Activated CD4-positive, alpha-beta memory T cell treated with anti-CD3 and anti-CD28 coated beads, Interleukin-2, amount 10 ng/mL, durations not matched to agents 7 days and 5 days (primary cell): ENCODE measurements at regions not wholly inside any gene's neighbourhood (a gene's known extent, or its start where the extent isn't known, plus 50 kb on each side); places are given as distances from the start of the nearest gene placed in this dataset.
"Not testable (repeated sequence)": the region's sequence is repeated elsewhere in the genome, so short reads cannot be mapped to it uniquely, and the experiment has no call there.

Experiments used
- CTCF ChIA-PET: fragments of 350-600 bp; sonication (Branson Sonifier 250); formaldehyde crosslinking; loops from one replicate; lab custom pipeline; 2021; ENCODE audit warnings: antibody characterized with exemption, inconsistent platforms; lab: Charles Lee
- POLR2A ChIA-PET: fragments of 350-600 bp; sonication (Branson Sonifier 250); formaldehyde crosslinking; loops from one replicate; lab custom pipeline; 2021; ENCODE audit warnings: antibody characterized with exemption; lab: Charles Lee
- DNase-seq: peaks from one replicate; pipeline ENCODE4 v3.0.0-alpha.2; 2020
- H3K27ac Mint-ChIP-seq: one replicate; pipeline ENCODE4 v1.8.0; 2021; ENCODE audit warnings: mild to moderate bottlenecking, mixed read lengths
- H3K27me3 Mint-ChIP-seq: one replicate; pipeline ENCODE4 v1.8.0; 2021; ENCODE audit warnings: mixed read lengths
- H3K36me3 Mint-ChIP-seq: one replicate; pipeline ENCODE4 v1.8.0; 2021; ENCODE audit warnings: low read depth, mixed read lengths
- H3K4me1 Mint-ChIP-seq: one replicate; pipeline ENCODE4 v1.8.0; 2021; ENCODE audit warnings: mixed read lengths
- H3K4me3 Mint-ChIP-seq: one replicate; pipeline ENCODE4 v1.8.0; 2021; ENCODE audit warnings: mild to moderate bottlenecking, mixed read lengths
- H3K9me3 Mint-ChIP-seq: one replicate; pipeline ENCODE4 v1.8.0; 2021; ENCODE audit warnings: mixed read lengths

- no peaks in the 10 kb centered on the region for H3K9me3 Mint-ChIP-seq
- ChIA-PET CTCF (no interaction called here), POLR2A (no interaction called here)
- no peaks in the 10 kb centered on the region for H3K4me1 Mint-ChIP-seq
- no peak overlapping the region for H3K4me3 Mint-ChIP-seq
- H3K27ac Mint-ChIP-seq = no peak overlapping the region
- no peaks in the 10 kb centered on the region for H3K27me3 Mint-ChIP-seq
- H3K36me3 Mint-ChIP-seq = no peaks in the 10 kb centered on the region
- no peak for DNase-seq
Measured at GRCh38 chr2:114265261-114265660, 177.2 kb upstream of the DPP10 start.

DNA sequence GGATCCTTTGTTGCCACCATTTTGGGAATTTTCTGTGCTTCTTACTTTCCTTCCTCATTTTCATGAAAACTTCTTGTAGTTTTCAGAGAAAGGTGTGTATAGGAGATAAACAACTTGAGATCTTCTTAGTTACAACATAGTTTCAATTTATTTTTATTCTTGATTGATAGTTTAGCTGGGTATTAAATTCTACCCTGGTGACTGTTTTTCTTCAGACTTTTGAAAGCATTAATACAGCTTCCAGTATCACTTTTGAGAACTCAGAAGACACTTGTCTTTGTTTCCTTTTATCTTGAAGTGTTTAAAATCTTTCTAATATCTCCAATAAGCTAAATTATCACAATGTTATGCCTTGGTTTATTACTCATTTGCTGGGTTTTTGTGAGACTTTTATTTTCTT, 167.5 kb upstream of the DPP10 start:
- H3K4me3 Mint-ChIP-seq = no peak overlapping the region
- no peaks in the 10 kb centered on the region for H3K4me1 Mint-ChIP-seq
- no peaks in the 10 kb centered on the region for H3K27me3 Mint-ChIP-seq
- no peak for DNase-seq
- no peak overlapping the region for H3K27ac Mint-ChIP-seq
- H3K36me3 Mint-ChIP-seq = no peaks in the 10 kb centered on the region
- ChIA-PET POLR2A (no interaction called here), CTCF (no interaction called here)
- H3K9me3 Mint-ChIP-seq = peaks cover 9% of the 10 kb centered on the region

- Mint-ChIP-seq H3K27ac (no peak overlapping the region), H3K27me3 (no peaks in the 10 kb centered on the region), H3K9me3 (peaks cover 3% of the 10 kb centered on the region), H3K4me3 (no peak overlapping the region), H3K4me1 (no peaks in the 10 kb centered on the region), H3K36me3 (no peaks in the 10 kb centered on the region)
- no peak for DNase-seq
- ChIA-PET POLR2A (no interaction called here), CTCF (no interaction called here)
Measured at GRCh38 chr2:114281188-114281587, 161.3 kb upstream of the DPP10 start.

DNA sequence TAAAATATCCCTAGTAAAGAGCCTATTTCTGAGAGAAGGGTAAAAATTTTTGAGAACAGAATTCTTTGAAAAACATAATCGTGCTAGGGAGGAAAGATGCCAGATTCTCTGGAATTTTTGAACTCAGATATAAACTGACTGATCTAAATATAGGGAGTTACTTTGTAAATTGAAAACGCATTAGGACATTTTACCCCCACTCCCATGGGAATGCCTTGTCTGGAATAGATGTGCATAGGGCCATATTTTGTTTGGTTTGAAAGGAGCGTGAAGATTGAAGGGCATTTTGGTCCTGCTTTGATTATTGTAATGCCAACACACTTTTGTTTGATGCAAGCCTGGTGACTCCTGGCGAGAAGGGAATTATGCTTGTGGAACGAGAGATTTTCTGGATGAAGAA, 158.7 kb upstream of the DPP10 start:
- CTCF ChIA-PET = no interaction called here
- no peaks in the 10 kb centered on the region for H3K4me1 Mint-ChIP-seq
- no peak overlapping the region for H3K4me3 Mint-ChIP-seq
- H3K36me3 Mint-ChIP-seq = no peaks in the 10 kb centered on the region
- DNase-seq = no peak
- POLR2A ChIA-PET = no interaction called here
- H3K27ac Mint-ChIP-seq = no peak overlapping the region
- H3K9me3 Mint-ChIP-seq = peaks cover 3% of the 10 kb centered on the region
- no peaks in the 10 kb centered on the region for H3K27me3 Mint-ChIP-seq

DNA sequence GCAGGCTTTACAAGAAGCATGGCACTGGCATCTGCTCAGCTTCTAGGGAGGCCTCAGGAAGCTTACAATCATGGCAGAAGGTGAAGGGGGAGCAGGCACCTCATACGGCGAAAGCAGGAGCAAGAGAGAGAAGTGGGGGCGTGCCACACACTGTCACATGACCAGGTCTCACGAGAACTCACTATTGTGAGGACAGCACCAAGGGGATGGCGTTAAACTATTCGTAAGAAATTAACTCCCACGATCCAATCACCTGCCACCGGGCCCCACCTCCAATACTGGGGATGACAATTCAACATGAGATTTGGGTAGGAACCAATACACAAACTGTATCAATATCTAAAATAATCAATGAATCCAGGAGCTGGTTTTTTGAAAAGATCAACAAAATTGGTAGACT, 156.0 kb upstream of the DPP10 start:
- no peak for DNase-seq
- POLR2A ChIA-PET = no interaction called here
- H3K36me3 Mint-ChIP-seq = no peaks in the 10 kb centered on the region
- H3K9me3 Mint-ChIP-seq = peaks cover 3% of the 10 kb centered on the region
- H3K27ac Mint-ChIP-seq = no peak overlapping the region
- no peaks in the 10 kb centered on the region for H3K4me1 Mint-ChIP-seq
- H3K4me3 Mint-ChIP-seq = no peak overlapping the region
- H3K27me3 Mint-ChIP-seq = no peaks in the 10 kb centered on the region
- CTCF ChIA-PET = no interaction called here

GRCh38 chr2:114293355-114293754, 149.1 kb upstream of the DPP10 start:
- H3K36me3 Mint-ChIP-seq = no peaks in the 10 kb centered on the region
- POLR2A ChIA-PET = no interaction called here
- H3K27ac Mint-ChIP-seq = no peak overlapping the region
- no peaks in the 10 kb centered on the region for H3K4me1 Mint-ChIP-seq
- DNase-seq = no peak
- CTCF ChIA-PET = no interaction called here
- H3K9me3 Mint-ChIP-seq = no peaks in the 10 kb centered on the region
- H3K4me3 Mint-ChIP-seq = no peak overlapping the region
- peaks cover 3% of the 10 kb centered on the region for H3K27me3 Mint-ChIP-seq

DNA sequence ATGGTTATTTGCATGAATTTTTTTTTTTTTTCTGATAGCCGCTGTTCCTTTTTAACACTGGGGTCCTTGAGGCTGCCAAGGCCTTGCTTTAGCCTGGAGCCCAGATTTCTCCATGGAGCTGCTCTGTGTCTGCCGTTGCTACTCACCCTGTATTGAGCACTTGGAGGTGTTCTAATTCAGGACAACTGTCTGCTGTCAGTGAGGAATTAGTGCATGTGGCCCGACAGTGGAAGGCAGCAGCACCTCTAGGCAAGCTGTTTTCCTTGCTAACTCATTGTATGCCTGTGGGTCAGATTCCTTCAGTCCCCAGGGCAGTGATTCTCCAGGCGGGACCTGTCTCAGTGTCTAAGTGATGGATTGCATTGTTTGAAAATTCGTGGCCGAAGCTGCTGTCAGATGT, 147.7 kb upstream of the DPP10 start:
- Mint-ChIP-seq H3K4me3 (no peak overlapping the region), H3K4me1 (no peaks in the 10 kb centered on the region), H3K27me3 (peaks cover 3% of the 10 kb centered on the region), H3K9me3 (no peaks in the 10 kb centered on the region), H3K36me3 (no peaks in the 10 kb centered on the region), H3K27ac (no peak overlapping the region)
- POLR2A ChIA-PET = no interaction called here
- no peak for DNase-seq
- CTCF ChIA-PET = no interaction called here

GRCh38 chr2:114300351-114300750, 142.1 kb upstream of the DPP10 start:
- DNase-seq, CTCF ChIA-PET: not testable (repeated sequence)

DNA sequence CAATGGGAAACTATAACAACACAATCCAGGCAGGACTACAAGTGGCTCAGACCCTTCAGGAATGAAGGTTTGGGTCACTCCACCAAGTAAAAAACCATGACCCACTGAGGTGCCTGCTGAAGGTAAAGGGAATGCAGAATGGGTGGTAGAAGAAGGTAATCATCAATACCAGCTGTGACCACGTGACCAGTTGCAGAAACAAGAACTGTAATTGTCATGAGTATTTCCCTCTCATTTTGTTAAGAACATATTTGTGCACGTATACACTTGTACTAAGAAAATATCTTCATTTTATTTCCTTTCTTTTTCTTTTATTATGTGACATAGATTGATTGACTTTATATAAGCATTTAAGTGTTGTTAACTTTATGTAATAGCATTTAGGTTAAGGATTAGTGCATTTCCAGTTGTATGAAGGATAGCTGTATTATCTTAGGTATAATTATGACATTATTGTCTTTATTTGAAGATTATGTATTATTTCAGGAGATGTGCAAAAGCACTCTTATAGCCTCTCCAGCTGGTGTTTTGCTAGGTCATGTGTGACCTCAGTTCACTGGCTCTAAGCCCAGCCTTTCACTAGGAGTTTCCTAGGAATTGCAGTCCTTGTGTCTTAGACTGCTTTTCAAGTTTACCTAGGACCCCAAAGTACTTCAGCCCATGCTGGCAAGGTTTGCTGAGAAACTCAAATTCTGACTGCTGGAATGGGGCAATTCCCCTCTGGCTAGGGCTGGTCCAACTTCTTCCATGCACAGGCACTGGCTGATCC, 125.7 kb upstream of the DPP10 start:
- Mint-ChIP-seq H3K27ac (no peak overlapping the region), H3K36me3 (no peaks in the 10 kb centered on the region), H3K4me3 (no peak overlapping the region), H3K9me3 (no peaks in the 10 kb centered on the region), H3K27me3 (no peaks in the 10 kb centered on the region), H3K4me1 (no peaks in the 10 kb centered on the region)
- ChIA-PET CTCF (no interaction called here), POLR2A (no interaction called here)
- DNase-seq = no peak

More at GRCh38 chr2:114300351-114300750, 142.1 kb upstream of the DPP10 start:
- H3K4me3 Mint-ChIP-seq, H3K9me3 Mint-ChIP-seq, H3K4me1 Mint-ChIP-seq, H3K27ac Mint-ChIP-seq, H3K27me3 Mint-ChIP-seq, POLR2A ChIA-PET, H3K36me3 Mint-ChIP-seq: not testable (repeated sequence)

DNA sequence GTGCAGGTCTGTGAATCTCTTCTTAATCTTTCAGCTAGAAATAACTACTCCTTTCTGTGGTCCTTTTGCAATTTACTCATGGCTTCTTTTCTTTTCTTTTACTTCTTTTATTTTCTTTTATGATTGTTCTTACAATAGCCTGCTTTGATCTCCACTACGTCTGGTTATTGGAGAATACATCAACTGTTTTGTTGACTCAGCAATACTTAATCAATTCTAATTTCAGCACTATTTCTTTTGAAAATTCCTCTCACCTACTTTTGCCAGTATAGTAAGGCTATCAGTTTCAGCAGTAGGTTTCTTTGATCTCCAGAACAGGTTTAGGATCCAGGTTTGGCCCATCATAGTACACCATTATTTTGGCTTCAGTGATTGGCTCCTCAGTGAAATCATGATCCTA, 111.8 kb upstream of the DPP10 start:
- ChIA-PET POLR2A (no interaction called here), CTCF (no interaction called here)
- Mint-ChIP-seq H3K4me1 (no peaks in the 10 kb centered on the region), H3K9me3 (no peaks in the 10 kb centered on the region), H3K36me3 (no peaks in the 10 kb centered on the region), H3K4me3 (no peak overlapping the region), H3K27ac (no peak overlapping the region), H3K27me3 (no peaks in the 10 kb centered on the region)
- DNase-seq = no peak

- H3K9me3 Mint-ChIP-seq = no peaks in the 10 kb centered on the region
- H3K27ac Mint-ChIP-seq = no peak overlapping the region
- no peak for DNase-seq
- H3K4me3 Mint-ChIP-seq = no peak overlapping the region
- ChIA-PET CTCF (no interaction called here), POLR2A (no interaction called here)
- H3K27me3 Mint-ChIP-seq = no peaks in the 10 kb centered on the region
- H3K36me3 Mint-ChIP-seq = no peaks in the 10 kb centered on the region
- no peaks in the 10 kb centered on the region for H3K4me1 Mint-ChIP-seq
Measured at GRCh38 chr2:114331934-114332333, 110.5 kb upstream of the DPP10 start.

GRCh38 chr2:114345246-114345645, 97.2 kb upstream of the DPP10 start:
- H3K4me3 Mint-ChIP-seq = no peak overlapping the region
- H3K36me3 Mint-ChIP-seq = no peaks in the 10 kb centered on the region
- no peaks in the 10 kb centered on the region for H3K4me1 Mint-ChIP-seq
- ChIA-PET POLR2A (no interaction called here), CTCF (no interaction called here)
- DNase-seq = no peak
- H3K9me3 Mint-ChIP-seq = no peaks in the 10 kb centered on the region
- no peak overlapping the region for H3K27ac Mint-ChIP-seq
- H3K27me3 Mint-ChIP-seq = no peaks in the 10 kb centered on the region

- H3K27ac Mint-ChIP-seq = no peak overlapping the region
- CTCF ChIA-PET = no interaction called here
- no peak overlapping the region for H3K4me3 Mint-ChIP-seq
- no peaks in the 10 kb centered on the region for H3K27me3 Mint-ChIP-seq
- H3K9me3 Mint-ChIP-seq = no peaks in the 10 kb centered on the region
- POLR2A ChIA-PET = no interaction called here
- H3K4me1 Mint-ChIP-seq = no peaks in the 10 kb centered on the region
- DNase-seq = no peak
- H3K36me3 Mint-ChIP-seq = no peaks in the 10 kb centered on the region
Measured at GRCh38 chr2:114346658-114347057, 95.8 kb upstream of the DPP10 start.

DNA sequence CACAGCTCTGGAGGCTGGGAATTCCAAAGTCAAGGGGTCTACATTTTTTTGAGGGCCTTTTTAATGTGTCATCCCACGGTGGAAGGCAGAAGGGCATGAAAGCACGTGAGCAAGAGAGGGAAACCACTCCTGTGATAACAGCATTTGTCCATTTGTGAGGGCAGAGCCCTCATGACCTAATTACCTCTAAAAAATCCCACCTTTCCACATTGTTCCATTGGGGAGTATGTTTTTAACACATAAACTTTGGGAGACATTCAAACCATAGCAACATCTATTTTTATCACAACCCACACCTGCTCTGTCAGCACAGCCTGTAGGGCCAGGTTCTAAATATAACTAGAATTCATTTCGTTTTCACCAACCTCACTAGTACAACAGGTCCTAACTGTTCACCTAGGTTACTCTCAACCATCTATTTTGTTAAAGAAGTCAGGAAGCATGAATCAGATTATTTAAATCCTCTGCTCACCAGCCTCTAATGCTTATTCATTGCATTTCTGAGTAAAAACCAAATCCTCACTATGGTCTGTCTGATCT, 92.2 kb upstream of the DPP10 start:
- no peaks in the 10 kb centered on the region for H3K36me3 Mint-ChIP-seq
- ChIA-PET CTCF (no interaction called here), POLR2A (no interaction called here)
- H3K4me1 Mint-ChIP-seq = no peaks in the 10 kb centered on the region
- H3K9me3 Mint-ChIP-seq = no peaks in the 10 kb centered on the region
- no peak overlapping the region for H3K4me3 Mint-ChIP-seq
- DNase-seq = no peak
- H3K27me3 Mint-ChIP-seq = no peaks in the 10 kb centered on the region
- H3K27ac Mint-ChIP-seq = no peak overlapping the region
